Calu3 (cell line): ENCODE measurements at regions not wholly inside any gene's neighbourhood (a gene's known extent, or its start where the extent isn't known, plus 50 kb on each side); places are given as distances from the start of the nearest gene placed in this dataset.

Source experiments
- BruUV-seq: library from RNA; stranded (reverse); fragments of 400-500 nt; replicated peaks from 2 replicates; lab custom pipeline; 2021; lab: Mats Ljungman, UMichigan
- CTCF ChIA-PET: fragments of 300-600 bp; sonication (Branson Sonifier 250); formaldehyde crosslinking; loops from one replicate; lab custom pipeline; 2022; ENCODE audit warnings: antibody characterized with exemption; lab: Charles Lee
- DNase-seq: peaks from one replicate; pipeline ENCODE4 v3.0.0; 2022
- H3K27ac Mint-ChIP-seq: one replicate; pipeline ENCODE4 v1.8.0; 2022; ENCODE audit warnings: mixed read lengths; ENCODE audit not compliant: unreplicated experiment
- H3K27me3 Mint-ChIP-seq: one replicate; pipeline ENCODE4 v1.8.0; 2022; ENCODE audit warnings: mixed read lengths; ENCODE audit not compliant: unreplicated experiment
- H3K36me3 Mint-ChIP-seq: one replicate; pipeline ENCODE4 v1.8.0; 2022; ENCODE audit warnings: mild to moderate bottlenecking, moderate library complexity, mixed read lengths; ENCODE audit not compliant: insufficient read depth, unreplicated experiment
- H3K4me1 Mint-ChIP-seq: one replicate; pipeline ENCODE4 v1.8.0; 2022; ENCODE audit warnings: mild to moderate bottlenecking, low read depth, mixed read lengths; ENCODE audit not compliant: unreplicated experiment
- H3K4me3 Mint-ChIP-seq: one replicate; pipeline ENCODE4 v1.8.0; 2022; ENCODE audit warnings: mild to moderate bottlenecking, low read depth, moderate library complexity, mixed read lengths; ENCODE audit not compliant: unreplicated experiment
- H3K9me3 Mint-ChIP-seq: one replicate; pipeline ENCODE4 v1.8.0; 2022; ENCODE audit warnings: low read depth, mixed read lengths; ENCODE audit not compliant: unreplicated experiment
- CTCF ChIP-seq: fragments of 200-600 bp; IDR thresholded peaks from one replicate; pipeline ENCODE4 v1.8.0; 2022; ENCODE audit warnings: antibody characterized with exemption; ENCODE audit not compliant: unreplicated experiment
- intact Hi-C: fragments of 100-400 bp; cut with micrococcal nuclease; formaldehyde crosslinking; loops from one replicate; pipeline ENCODE4 v1.10.0; 2022; ENCODE audit not compliant: unreplicated experiment

DNA sequence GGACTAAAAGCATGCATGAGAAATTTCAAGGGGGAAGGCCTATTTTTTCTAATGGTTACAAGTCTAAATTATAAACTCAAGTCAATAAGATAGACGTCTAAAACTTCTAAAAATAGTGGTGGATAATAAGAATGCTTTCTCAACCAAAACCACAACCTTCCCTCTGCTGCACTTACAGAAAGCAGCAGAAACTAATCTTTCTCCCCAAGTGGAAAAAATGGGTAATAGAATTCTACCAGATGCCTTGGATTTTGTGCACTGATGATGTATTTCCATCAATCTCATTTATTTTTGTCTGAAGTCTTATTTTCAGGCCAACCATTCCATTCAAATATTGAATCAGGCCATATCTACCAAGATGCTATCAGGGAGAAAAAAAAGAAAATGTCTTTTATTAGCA, 344.7 kb downstream of the NEK10 start:
- H3K9me3 Mint-ChIP-seq, result peaks cover 4% of the 10 kb centered on the region
- no peaks in the 10 kb centered on the region for H3K36me3 Mint-ChIP-seq
- CTCF ChIA-PET, result no interaction called here
- H3K27ac Mint-ChIP-seq, result no peak overlapping the region
- DNase-seq, result no peak
- no TSS peak for BruUV-seq
- intact Hi-C loops, result no loop called here
- no peaks in the 10 kb centered on the region for H3K27me3 Mint-ChIP-seq
- peaks cover 8% of the 10 kb centered on the region for H3K4me1 Mint-ChIP-seq
- no peak for TF ChIP-seq CTCF
- H3K4me3 Mint-ChIP-seq, result no peak overlapping the region

- BruUV-seq, result no TSS peak
- Mint-ChIP-seq H3K27ac (no peak overlapping the region), H3K4me1 (peaks cover 8% of the 10 kb centered on the region), H3K9me3 (peaks cover 4% of the 10 kb centered on the region), H3K4me3 (no peak overlapping the region), H3K27me3 (no peaks in the 10 kb centered on the region), H3K36me3 (no peaks in the 10 kb centered on the region)
- intact Hi-C loops, result no loop called here
- CTCF ChIA-PET, result no interaction called here
- no peak for TF ChIP-seq CTCF
- DNase-seq, result no peak
Measured at GRCh38 chr3:27025718-27026117, 343.5 kb downstream of the NEK10 start.

GRCh38 chr3:27031476-27031875, 337.7 kb downstream of the NEK10 start:
- no peak overlapping the region for H3K4me3 Mint-ChIP-seq
- H3K27me3 Mint-ChIP-seq, result no peaks in the 10 kb centered on the region
- no peaks in the 10 kb centered on the region for H3K4me1 Mint-ChIP-seq
- BruUV-seq, result no TSS peak
- no peak overlapping the region for H3K27ac Mint-ChIP-seq
- no peak for DNase-seq
- no peaks in the 10 kb centered on the region for H3K9me3 Mint-ChIP-seq
- H3K36me3 Mint-ChIP-seq, result no peaks in the 10 kb centered on the region
- intact Hi-C loops, result no loop called here
- CTCF ChIA-PET, result no interaction called here
- no peak for TF ChIP-seq CTCF

GRCh38 chr3:27034255-27034654, 334.9 kb downstream of the NEK10 start:
- no peak for TF ChIP-seq CTCF
- no TSS peak for BruUV-seq
- CTCF ChIA-PET, result no interaction called here
- Mint-ChIP-seq H3K27me3 (no peaks in the 10 kb centered on the region), H3K4me3 (no peak overlapping the region), H3K27ac (no peak overlapping the region), H3K9me3 (no peaks in the 10 kb centered on the region), H3K4me1 (no peaks in the 10 kb centered on the region), H3K36me3 (no peaks in the 10 kb centered on the region)
- intact Hi-C loops, result no loop called here
- DNase-seq, result no peak
